GM23338 (cell line): ENCODE measurements at regions not wholly inside any gene's neighbourhood (a gene's known extent, or its start where the extent isn't known, plus 50 kb on each side); places are given as distances from the start of the nearest gene placed in this dataset.

Experiments used
- CREB1 ChIP-seq: fragments of 250-450 bp; sonication (Bioruptor Pico); IDR thresholded peaks from 2 replicates; pipeline ENCODE4 v1.5.0; 2020; ENCODE audit warnings: low read depth, mild to moderate bottlenecking, moderate library complexity
- CTCF ChIP-seq, 2 experiments: fragments of 200-600 bp in 1 of 2; sonication (generic) in 1 of 2; conservative IDR thresholded peaks; 2 replicates each; pipeline versions ENCODE4 v1.5.1 to v1.6.1; 2016 to 2017; ENCODE audit warnings: antibody characterized with exemption in 2 of 2, low read depth in 2 of 2, mild to moderate bottlenecking in 2 of 2, moderate library complexity in 1 of 2
- EZH2phosphoT487 ChIP-seq: fragments of 200-600 bp; sonication (generic); IDR thresholded peaks from one replicate; pipeline ENCODE4 v1.8.1; 2018; ENCODE audit warnings: antibody characterized with exemption; ENCODE audit not compliant: unreplicated experiment
- POLR2AphosphoS5 ChIP-seq: IDR thresholded peaks from 2 replicates; pipeline ENCODE4 v1.6.1; 2016; ENCODE audit warnings: antibody characterized with exemption, low read depth

- no peak for TF ChIP-seq CTCF (conservative IDR thresholded peaks at IDR 0.05; ENCODE audit: low read depth in 2 of 2)
- no peak for TF ChIP-seq POLR2AphosphoS5
- TF ChIP-seq EZH2phosphoT487 = no peak
- TF ChIP-seq CREB1 = no peak
Measured at GRCh38 chr21:31501926-31502325, 157.6 kb upstream of the SOD1 start.
